ENCODE measurements at regions not wholly inside any gene's neighbourhood (a gene's known extent, or its start where the extent isn't known, plus 50 kb on each side); places are given as distances from the start of the nearest gene placed in this dataset.

DNA sequence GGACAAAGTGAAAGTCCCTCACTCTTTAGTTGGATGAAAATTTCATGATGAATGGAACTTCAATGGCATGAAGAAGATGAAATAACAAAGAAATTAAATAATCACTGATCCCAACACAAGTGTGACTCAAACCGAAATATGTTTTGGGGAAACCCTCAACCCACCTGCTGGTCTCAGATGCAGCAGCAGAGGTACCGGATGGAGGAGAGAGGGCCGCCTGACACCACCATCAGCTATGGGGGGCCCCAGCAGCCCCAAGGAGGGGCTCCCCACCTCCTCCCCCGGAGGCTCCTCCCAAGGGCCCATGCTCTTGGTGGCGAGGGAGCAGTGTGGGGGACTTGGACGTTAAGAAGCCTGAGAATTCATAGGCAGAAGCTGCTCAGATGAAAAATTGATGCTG lies 137.2 kb upstream of the ADARB2 start:
- Mint-ChIP-seq H3K4me3 (no peak overlapping the region), H3K4me1 (ENCODE audit: low read depth in 2 of 2) (no peaks in the 10 kb centered on the region), H3K27ac (no peak overlapping the region), H3K36me3 (ENCODE audit: insufficient read depth) (peaks cover 3% of the 10 kb centered on the region), H3K27me3 (peaks cover 9 to 38% of the 10 kb centered on the region in 2 donors), H3K9me3 (no peaks in the 10 kb centered on the region)
- DNase-seq (no peak), ATAC-seq (replicated peaks) (no peak)

DNA sequence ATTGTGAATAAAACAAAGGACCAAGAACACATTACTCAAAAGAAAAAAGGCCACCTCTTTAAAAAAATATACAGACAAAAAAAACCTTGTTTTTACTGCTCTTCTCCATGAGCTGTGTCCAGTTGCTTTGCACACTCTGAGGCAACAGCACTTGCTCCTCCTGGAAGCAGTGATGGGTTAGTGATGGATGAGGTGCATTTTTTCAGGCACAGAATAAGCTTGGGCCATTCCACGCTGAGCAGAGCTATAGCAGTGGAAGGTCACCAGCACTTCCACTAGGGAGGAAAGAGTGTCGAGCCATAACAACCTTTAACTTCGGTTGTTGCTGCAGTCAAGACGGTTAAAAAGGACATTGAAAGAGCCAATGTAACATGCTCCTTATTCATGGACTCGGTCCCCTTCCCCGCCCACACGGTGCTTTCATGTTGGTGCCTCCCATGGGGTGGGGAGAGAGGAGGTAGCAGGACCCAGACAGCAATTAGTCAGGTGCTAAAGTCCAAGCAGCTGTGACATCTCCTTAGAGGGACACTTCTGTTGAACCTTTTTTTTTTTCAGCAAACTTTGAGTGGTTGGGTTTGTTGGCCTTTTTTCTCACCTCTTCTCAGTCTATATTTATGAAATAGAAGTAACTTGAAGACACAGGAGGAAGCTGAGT lies 136.5 kb upstream of the ADARB2 start:
- Mint-ChIP-seq H3K27me3 (peaks cover 10 to 45% of the 10 kb centered on the region in 2 donors), H3K27ac (no peak overlapping the region), H3K36me3 (ENCODE audit: insufficient read depth) (peaks cover 3% of the 10 kb centered on the region), H3K9me3 (no peaks in the 10 kb centered on the region), H3K4me3 (no peak overlapping the region), H3K4me1 (ENCODE audit: low read depth in 2 of 2) (no peaks in the 10 kb centered on the region)
- ATAC-seq (replicated peaks) (no peak), DNase-seq (no peak)

DNA sequence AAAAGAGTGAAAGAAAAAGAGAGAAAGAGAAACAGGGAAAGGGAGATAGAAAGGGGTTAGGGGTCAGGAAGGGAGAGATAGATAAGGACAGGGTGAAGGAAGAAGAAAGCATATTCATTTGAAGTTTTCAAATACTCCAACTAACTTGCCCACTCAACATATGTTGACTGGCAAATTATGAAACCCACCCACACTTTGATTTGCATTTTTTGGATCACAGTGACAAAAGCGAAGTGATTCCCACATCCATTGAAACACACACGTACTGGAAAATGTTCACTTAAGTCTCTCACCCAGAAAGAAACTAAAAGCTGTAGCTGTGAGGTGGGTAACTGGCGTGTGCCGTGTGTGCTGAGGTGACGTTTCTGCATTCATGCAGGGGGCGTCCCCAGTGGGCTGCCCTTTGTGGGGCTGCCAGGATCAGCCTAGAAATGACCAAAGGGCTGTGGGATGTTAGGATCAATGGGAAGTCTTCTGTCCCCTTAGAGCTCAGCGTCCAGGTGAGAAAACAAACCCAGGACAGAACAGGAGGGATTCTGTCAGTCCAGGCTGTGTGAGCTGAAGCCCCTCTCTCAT lies 134.9 kb upstream of the ADARB2 start:
- DNase-seq = no peak
- Mint-ChIP-seq H3K27ac (no peak overlapping the region), H3K36me3 (ENCODE audit: insufficient read depth) (no peaks in the 10 kb centered on the region), H3K9me3 (no peaks in the 10 kb centered on the region), H3K4me1 (ENCODE audit: low read depth in 2 of 2) (no peaks in the 10 kb centered on the region), H3K4me3 (no peak overlapping the region), H3K27me3 (peaks cover 12 to 37% of the 10 kb centered on the region in 2 donors)
- no peak for ATAC-seq (replicated peaks)

DNA sequence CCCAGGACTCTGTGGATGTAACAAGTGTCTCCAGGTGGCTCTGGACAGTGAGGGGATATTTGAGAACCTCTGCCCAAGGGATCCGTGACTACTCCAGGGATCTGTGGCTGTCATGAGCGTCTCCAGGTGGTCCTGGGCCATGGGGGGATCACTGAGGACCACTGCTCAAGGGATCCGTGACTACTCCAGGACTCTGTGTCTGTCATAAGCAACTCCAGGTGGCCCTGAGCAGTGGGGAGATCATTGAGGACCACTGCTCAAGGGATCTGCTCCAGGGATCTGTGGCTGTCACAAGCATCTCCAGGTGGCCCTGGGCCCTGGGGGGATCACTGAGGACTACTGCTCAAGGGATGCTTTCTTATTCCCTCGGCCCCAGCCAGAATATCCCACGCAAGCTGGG lies 133.2 kb upstream of the ADARB2 start:
- H3K27ac Mint-ChIP-seq = no peak overlapping the region
- no peaks in the 10 kb centered on the region for H3K36me3 Mint-ChIP-seq (ENCODE audit: insufficient read depth)
- H3K9me3 Mint-ChIP-seq = no peaks in the 10 kb centered on the region
- DNase-seq (no peak), ATAC-seq (replicated peaks) (no peak)
- no peak overlapping the region for H3K4me3 Mint-ChIP-seq
- no peaks in the 10 kb centered on the region for H3K4me1 Mint-ChIP-seq (ENCODE audit: low read depth in 2 of 2)
- peaks cover 20 to 37% of the 10 kb centered on the region in 2 donors for H3K27me3 Mint-ChIP-seq

DNA sequence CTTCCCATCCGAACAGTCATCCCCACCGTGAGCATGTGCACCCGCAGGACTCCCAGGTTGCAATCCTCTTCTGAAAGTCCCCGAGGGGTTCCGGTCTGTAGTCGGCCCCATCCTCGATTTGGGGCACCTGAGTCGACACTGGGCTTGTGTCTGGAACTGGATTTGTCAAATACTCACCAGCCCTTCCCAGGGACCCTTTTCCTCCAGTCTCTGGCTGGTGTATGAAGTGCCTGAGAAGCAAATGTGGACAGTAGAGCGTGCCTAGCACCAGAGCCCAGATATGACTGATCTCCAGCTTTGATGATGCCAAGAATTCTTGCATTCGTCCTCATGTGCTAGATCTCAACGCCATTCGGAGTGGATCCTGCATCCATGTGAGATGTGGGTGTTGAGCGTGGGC lies 132.5 kb upstream of the ADARB2 start:
- H3K36me3 Mint-ChIP-seq (ENCODE audit: insufficient read depth) = no peaks in the 10 kb centered on the region
- H3K27ac Mint-ChIP-seq = no peak overlapping the region
- peaks cover 20 to 37% of the 10 kb centered on the region in 2 donors for H3K27me3 Mint-ChIP-seq
- H3K4me1 Mint-ChIP-seq (ENCODE audit: low read depth in 2 of 2) = no peaks in the 10 kb centered on the region
- H3K9me3 Mint-ChIP-seq = no peaks in the 10 kb centered on the region
- no peak for ATAC-seq (replicated peaks)
- no peak overlapping the region for H3K4me3 Mint-ChIP-seq
- no peak for DNase-seq

DNA sequence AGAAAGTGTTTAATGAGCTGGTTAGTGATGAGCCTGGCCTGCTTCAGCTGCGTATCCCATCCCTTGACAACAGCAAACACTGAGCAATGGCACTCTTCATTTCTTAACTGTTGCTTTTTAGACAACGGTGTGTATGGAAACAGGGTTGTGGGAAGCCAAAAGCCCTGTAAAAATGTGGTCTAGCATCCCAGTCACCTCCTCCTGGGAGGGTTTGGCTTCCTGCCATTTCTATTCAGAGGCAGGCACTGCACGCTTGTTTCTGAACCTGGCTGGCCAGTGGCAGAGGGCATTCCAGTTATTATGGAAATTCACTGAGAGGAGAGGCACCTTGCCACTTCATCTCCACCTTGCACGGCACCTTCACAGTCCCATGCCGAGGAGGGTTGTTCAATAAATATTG lies 123.0 kb upstream of the ADARB2 start:
- no peaks in the 10 kb centered on the region for H3K36me3 Mint-ChIP-seq (ENCODE audit: insufficient read depth)
- no peak for ATAC-seq (replicated peaks)
- DNase-seq = no peak
- H3K27me3 Mint-ChIP-seq = peaks cover 0 to 7% of the 10 kb centered on the region in 2 donors
- H3K27ac Mint-ChIP-seq = no peak overlapping the region
- H3K4me1 Mint-ChIP-seq (ENCODE audit: low read depth in 2 of 2) = no peaks in the 10 kb centered on the region
- H3K4me3 Mint-ChIP-seq = no peak overlapping the region
- H3K9me3 Mint-ChIP-seq = no peaks in the 10 kb centered on the region

DNA sequence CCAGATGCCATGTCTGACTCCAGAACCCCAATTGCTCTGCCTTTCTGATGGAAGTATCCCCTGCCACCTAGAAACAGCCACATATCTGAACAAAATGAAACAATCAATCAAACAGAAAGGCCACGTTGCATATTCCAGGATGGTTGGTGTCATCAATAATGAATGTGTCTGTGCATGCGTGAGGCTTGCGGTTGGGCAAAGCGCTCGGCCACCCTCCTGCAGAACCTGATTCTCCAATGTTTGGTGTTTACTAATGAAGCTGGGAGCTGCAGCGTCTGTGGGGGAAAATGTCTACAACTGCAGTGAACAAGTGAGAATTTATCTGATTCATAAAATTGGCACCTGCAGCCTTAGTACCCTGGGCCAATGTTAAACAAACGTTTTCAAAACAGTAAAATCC lies 121.2 kb upstream of the ADARB2 start:
- no peak for ATAC-seq (replicated peaks)
- DNase-seq = no peak
- Mint-ChIP-seq H3K9me3 (no peaks in the 10 kb centered on the region), H3K27me3 (peaks cover 4 to 8% of the 10 kb centered on the region in 2 donors), H3K4me3 (no peak overlapping the region), H3K27ac (no peak overlapping the region), H3K36me3 (ENCODE audit: insufficient read depth) (no peaks in the 10 kb centered on the region), H3K4me1 (ENCODE audit: low read depth in 2 of 2) (no peaks in the 10 kb centered on the region)

DNA sequence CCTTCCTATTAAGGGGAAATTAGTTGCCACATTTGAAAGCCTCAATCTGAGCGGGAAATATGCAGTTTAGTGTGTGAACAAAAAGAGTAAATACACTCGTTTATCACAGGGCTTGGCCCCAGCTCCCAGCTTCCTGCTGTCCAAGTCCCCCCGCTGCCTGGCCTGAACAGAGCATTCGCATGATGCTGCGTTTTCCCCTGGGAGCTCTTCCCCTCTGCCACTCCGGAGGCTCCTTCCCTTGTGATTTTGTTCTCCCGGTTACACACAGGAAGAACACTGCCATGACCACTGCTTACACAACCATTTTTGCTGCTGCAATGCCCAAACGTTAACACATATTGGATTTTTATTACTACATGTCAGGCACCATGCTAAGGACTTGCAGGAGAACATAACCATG lies 120.7 kb upstream of the ADARB2 start:
- Mint-ChIP-seq H3K36me3 (ENCODE audit: insufficient read depth) (no peaks in the 10 kb centered on the region), H3K4me1 (ENCODE audit: low read depth in 2 of 2) (no peaks in the 10 kb centered on the region), H3K9me3 (no peaks in the 10 kb centered on the region), H3K27ac (no peak overlapping the region), H3K4me3 (no peak overlapping the region), H3K27me3 (peaks cover 0 to 13% of the 10 kb centered on the region in 2 donors)
- no peak for ATAC-seq (replicated peaks)
- no peak for DNase-seq

DNA sequence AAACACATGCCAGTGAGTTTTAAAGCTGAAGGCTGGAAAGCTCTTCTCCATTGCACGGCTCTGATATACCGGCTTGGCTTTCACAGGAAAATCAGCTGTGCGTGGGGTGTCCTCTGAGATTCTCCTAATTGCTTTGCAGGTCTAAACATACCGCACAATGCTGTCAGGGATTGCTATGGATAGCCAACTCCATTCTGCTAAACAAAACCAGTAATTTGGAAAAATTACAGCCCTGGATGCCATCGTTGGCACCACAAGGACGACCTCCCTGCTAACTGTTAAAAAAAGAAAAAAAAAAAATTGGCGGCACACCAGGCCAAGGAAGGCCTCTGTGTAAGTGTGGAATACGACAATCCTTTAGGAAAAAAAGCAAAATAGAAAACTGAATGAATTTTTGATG lies 118.6 kb upstream of the ADARB2 start:
- Mint-ChIP-seq H3K4me3 (no peak overlapping the region), H3K27ac (no peak overlapping the region), H3K36me3 (ENCODE audit: insufficient read depth) (no peaks in the 10 kb centered on the region), H3K27me3 (peaks cover 0 to 17% of the 10 kb centered on the region in 2 donors), H3K4me1 (ENCODE audit: low read depth in 2 of 2) (no peaks in the 10 kb centered on the region), H3K9me3 (no peaks in the 10 kb centered on the region)
- no peak for DNase-seq
- no peak for ATAC-seq (replicated peaks)

DNA sequence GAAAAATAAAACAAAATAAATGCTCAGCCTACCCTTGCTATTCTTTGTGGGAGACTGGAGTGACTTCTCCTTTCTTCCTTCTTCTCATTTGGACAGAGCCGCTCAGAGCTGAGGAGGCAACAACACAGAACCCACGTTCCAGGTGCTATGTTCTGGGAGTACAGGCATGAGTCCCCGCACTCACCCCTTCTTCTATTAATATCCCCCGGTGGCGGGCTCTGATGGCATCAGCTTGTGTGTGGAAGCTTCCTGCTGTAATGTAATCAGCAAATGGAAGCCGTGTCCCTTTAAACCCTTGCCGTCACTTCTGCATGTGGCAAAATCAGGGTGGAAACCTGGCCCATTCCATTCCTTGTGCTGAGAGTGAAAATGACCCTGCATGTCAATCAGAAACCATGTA lies 116.9 kb upstream of the ADARB2 start:
- ATAC-seq (replicated peaks) (no peak), DNase-seq (no peak)
- H3K27me3 Mint-ChIP-seq = peaks cover 0 to 17% of the 10 kb centered on the region in 2 donors
- no peak overlapping the region for H3K4me3 Mint-ChIP-seq
- no peaks in the 10 kb centered on the region for H3K36me3 Mint-ChIP-seq (ENCODE audit: insufficient read depth)
- no peaks in the 10 kb centered on the region for H3K9me3 Mint-ChIP-seq
- H3K4me1 Mint-ChIP-seq (ENCODE audit: low read depth in 2 of 2) = no peaks in the 10 kb centered on the region
- no peak overlapping the region for H3K27ac Mint-ChIP-seq

DNA sequence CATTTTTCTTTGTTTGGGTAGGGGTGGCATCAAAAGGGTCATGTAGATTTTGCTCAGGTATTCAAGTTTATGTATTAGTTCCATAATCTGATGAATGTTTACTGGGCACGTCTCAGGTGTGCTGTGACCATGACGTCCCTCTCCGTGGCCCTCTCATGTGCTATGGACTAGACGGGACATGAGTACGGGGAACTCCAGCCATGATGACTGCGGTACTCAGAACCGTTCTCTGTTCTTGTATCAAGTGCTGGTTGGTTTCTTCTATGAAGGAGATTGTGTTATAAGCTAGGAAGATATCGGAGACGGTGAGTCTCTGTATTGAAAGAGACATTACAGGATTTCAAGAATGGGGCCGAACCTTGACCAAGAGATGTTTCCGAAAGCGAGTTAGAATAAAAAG lies 116.5 kb upstream of the ADARB2 start:
- Mint-ChIP-seq H3K4me3 (no peak overlapping the region), H3K9me3 (no peaks in the 10 kb centered on the region), H3K36me3 (ENCODE audit: insufficient read depth) (no peaks in the 10 kb centered on the region), H3K27me3 (peaks cover under 1 to 17% of the 10 kb centered on the region in 2 donors), H3K27ac (no peak overlapping the region), H3K4me1 (ENCODE audit: low read depth in 2 of 2) (no peaks in the 10 kb centered on the region)
- no peak for DNase-seq
- no peak for ATAC-seq (replicated peaks)

DNA sequence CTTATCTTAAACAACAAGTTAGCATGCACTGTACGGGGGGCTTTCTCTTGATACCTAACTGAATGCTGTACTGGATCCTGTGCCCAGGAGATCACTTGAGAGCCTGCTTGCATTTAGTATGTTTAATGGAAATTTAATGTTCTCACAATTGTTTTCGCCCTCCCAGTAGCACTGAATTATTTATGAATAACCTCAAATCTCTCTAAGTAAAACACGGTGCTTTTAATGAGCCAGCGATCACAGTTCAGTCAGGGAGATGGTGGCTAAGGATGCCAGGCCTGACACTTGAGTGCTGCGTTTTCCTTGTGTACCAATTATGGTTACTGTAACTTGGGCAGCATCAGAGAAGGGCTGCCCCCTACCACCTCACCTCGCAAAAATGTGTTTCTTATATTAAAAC lies 115.5 kb upstream of the ADARB2 start:
- no peaks in the 10 kb centered on the region for H3K9me3 Mint-ChIP-seq
- H3K27me3 Mint-ChIP-seq = peaks cover 9 to 17% of the 10 kb centered on the region in 2 donors
- H3K27ac Mint-ChIP-seq = no peak overlapping the region

DNA sequence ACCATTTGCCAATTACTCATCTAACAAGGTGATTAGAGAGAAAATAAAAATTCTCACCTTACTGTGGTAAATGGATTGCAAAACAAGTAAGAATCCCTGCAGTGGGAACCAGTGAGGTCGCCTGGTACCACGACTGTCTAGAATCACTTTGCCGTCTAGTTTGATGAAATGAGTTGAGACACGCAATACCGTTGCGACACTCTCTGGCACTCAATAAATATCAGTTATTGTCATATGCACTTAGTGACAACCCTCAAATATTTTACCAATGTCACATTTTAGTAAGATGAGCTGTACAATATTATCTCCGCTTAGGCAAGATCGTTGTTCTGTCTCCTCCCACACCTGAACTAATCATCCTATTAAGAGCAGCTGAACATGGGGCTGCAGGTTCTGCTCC lies 114.4 kb upstream of the ADARB2 start:
- no peak for ATAC-seq (replicated peaks)
- DNase-seq = no peak
- Mint-ChIP-seq H3K27ac (no peak overlapping the region), H3K4me3 (no peak overlapping the region), H3K36me3 (ENCODE audit: insufficient read depth) (no peaks in the 10 kb centered on the region), H3K4me1 (ENCODE audit: low read depth in 2 of 2) (no peaks in the 10 kb centered on the region), H3K9me3 (no peaks in the 10 kb centered on the region), H3K27me3 (peaks cover 9 to 21% of the 10 kb centered on the region in 2 donors)

More for the DNA sequence above, 115.5 kb upstream of the ADARB2 start:
- Mint-ChIP-seq H3K4me3 (no peak overlapping the region), H3K36me3 (ENCODE audit: insufficient read depth) (no peaks in the 10 kb centered on the region), H3K4me1 (ENCODE audit: low read depth in 2 of 2) (no peaks in the 10 kb centered on the region)
- ATAC-seq (replicated peaks) (no peak), DNase-seq (no peak)

DNA sequence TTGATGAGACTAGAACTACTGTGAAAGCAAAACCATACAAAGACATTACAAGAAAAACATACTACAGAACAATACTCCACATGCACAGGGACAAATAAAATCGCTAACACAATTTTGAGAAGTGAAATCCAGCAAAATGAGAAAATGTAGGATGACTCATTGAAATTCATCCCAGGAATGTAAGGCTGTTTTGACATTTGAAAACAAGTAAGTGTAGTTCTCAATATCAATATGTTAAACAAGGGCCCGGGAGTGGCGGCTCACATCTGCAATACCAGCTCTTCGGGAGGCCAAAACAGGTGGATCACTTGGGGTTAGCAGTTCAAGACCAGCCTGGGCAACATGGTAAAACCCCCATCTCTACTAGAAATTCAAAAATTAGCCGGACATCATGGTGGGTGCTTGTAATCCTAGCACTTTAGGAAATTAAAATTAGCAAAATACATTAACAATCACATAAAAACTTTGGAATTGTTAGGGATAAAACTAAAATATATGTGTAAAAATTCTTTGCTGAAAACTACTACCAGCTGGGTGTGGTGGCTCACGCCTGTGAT lies 113.7 kb upstream of the ADARB2 start:
- H3K36me3 Mint-ChIP-seq (ENCODE audit: insufficient read depth) = no peaks in the 10 kb centered on the region
- H3K4me1 Mint-ChIP-seq (ENCODE audit: low read depth in 2 of 2) = no peaks in the 10 kb centered on the region
- H3K4me3 Mint-ChIP-seq = no peak overlapping the region
- H3K9me3 Mint-ChIP-seq = no peaks in the 10 kb centered on the region
- H3K27me3 Mint-ChIP-seq = peaks cover 9 to 26% of the 10 kb centered on the region in 2 donors
- ATAC-seq (replicated peaks) = no peak
- H3K27ac Mint-ChIP-seq = no peak overlapping the region
- no peak for DNase-seq
